PC-9 (cell line): ENCODE measurements at regions not wholly inside any gene's neighbourhood (a gene's known extent, or its start where the extent isn't known, plus 50 kb on each side); places are given as distances from the start of the nearest gene placed in this dataset.

ENCODE experiments used
- EZH2 ChIP-seq: fragments of 200-600 bp; sonication (generic); IDR thresholded peaks from 2 replicates; pipeline ENCODE4 v1.8.0; 2017; ENCODE audit warnings: antibody characterized with exemption, low read depth
- TF ChIP-seq, protein P1 (sequence below): fragments of 200-600 bp; sonication (generic); conservative IDR thresholded peaks from 2 replicates; pipeline ENCODE4 v1.6.1; 2017; ENCODE audit warnings: mixed run types, antibody characterized with exemption, mild to moderate bottlenecking, moderate library complexity

GRCh38 chr12:108066583-108067577 lies 62.2 kb upstream of the WSCD2 start:
- TF ChIP-seq, protein P1, sequence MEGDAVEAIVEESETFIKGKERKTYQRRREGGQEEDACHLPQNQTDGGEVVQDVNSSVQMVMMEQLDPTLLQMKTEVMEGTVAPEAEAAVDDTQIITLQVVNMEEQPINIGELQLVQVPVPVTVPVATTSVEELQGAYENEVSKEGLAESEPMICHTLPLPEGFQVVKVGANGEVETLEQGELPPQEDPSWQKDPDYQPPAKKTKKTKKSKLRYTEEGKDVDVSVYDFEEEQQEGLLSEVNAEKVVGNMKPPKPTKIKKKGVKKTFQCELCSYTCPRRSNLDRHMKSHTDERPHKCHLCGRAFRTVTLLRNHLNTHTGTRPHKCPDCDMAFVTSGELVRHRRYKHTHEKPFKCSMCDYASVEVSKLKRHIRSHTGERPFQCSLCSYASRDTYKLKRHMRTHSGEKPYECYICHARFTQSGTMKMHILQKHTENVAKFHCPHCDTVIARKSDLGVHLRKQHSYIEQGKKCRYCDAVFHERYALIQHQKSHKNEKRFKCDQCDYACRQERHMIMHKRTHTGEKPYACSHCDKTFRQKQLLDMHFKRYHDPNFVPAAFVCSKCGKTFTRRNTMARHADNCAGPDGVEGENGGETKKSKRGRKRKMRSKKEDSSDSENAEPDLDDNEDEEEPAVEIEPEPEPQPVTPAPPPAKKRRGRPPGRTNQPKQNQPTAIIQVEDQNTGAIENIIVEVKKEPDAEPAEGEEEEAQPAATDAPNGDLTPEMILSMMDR: no peak
- no peak for TF ChIP-seq EZH2
